Right renal cortex interstitium (tissue), 3 donors: ENCODE measurements at regions not wholly inside any gene's neighbourhood (a gene's known extent, or its start where the extent isn't known, plus 50 kb on each side); places are given as distances from the start of the nearest gene placed in this dataset.
"Not testable (repeated sequence)": the region's sequence is repeated elsewhere in the genome, so short reads cannot be mapped to it uniquely, and the experiment has no call there.

Source experiments
- DNase-seq, 3 donors: peaks; one replicate each; pipeline ENCODE4 v3.0.0-alpha.2; 2013; ENCODE audit warnings: low read depth in 3 of 3, low spot score in 2 of 3

- not testable (repeated sequence) for DNase-seq
These were observed 843.8 kb upstream of the ANO3 start for GRCh38 chr11:25488176-25488575.

GRCh38 chr11:25501426-25501825 lies 830.5 kb upstream of the ANO3 start:
- not testable (repeated sequence) for DNase-seq

GRCh38 chr11:25515576-25515975 lies 816.4 kb upstream of the ANO3 start:
- DNase-seq, result no peak

GRCh38 chr11:25520459-25520858 lies 811.5 kb upstream of the ANO3 start:
- DNase-seq, result no peak

- no peak for DNase-seq
These were observed 804.1 kb upstream of the ANO3 start for GRCh38 chr11:25527841-25528240.

- no peak for DNase-seq
These were observed 802.4 kb upstream of the ANO3 start for GRCh38 chr11:25529572-25529971.

- DNase-seq, result no peak
These were observed 796.3 kb upstream of the ANO3 start for GRCh38 chr11:25535467-25536272.

GRCh38 chr11:25536289-25536688 lies 795.6 kb upstream of the ANO3 start:
- DNase-seq, result no peak

GRCh38 chr11:25537393-25537792 lies 794.5 kb upstream of the ANO3 start:
- no peak for DNase-seq

- DNase-seq, result no peak
These were observed 784.6 kb upstream of the ANO3 start for GRCh38 chr11:25547292-25547691.

GRCh38 chr11:25562417-25562816 lies 769.5 kb upstream of the ANO3 start:
- DNase-seq, result no peak

GRCh38 chr11:25565846-25566245 lies 766.1 kb upstream of the ANO3 start:
- no peak for DNase-seq

GRCh38 chr11:25566298-25567200 lies 765.4 kb upstream of the ANO3 start:
- no peak for DNase-seq

- DNase-seq, result no peak
These were observed 755.6 kb upstream of the ANO3 start for GRCh38 chr11:25576320-25576719.

GRCh38 chr11:25579554-25579953 lies 752.4 kb upstream of the ANO3 start:
- not testable (repeated sequence) for DNase-seq

- DNase-seq, result no peak
These were observed 748.3 kb upstream of the ANO3 start for GRCh38 chr11:25583596-25583995.

GRCh38 chr11:25587496-25587895 lies 744.4 kb upstream of the ANO3 start:
- DNase-seq, result no peak

GRCh38 chr11:25593221-25593620 lies 738.7 kb upstream of the ANO3 start:
- no peak for DNase-seq

GRCh38 chr11:25596701-25597100 lies 735.2 kb upstream of the ANO3 start:
- no peak for DNase-seq

- no peak for DNase-seq
These were observed 734.2 kb upstream of the ANO3 start for GRCh38 chr11:25597696-25598095.

GRCh38 chr11:25602149-25602548 lies 729.8 kb upstream of the ANO3 start:
- no peak for DNase-seq

- no peak for DNase-seq
These were observed 729.0 kb upstream of the ANO3 start for GRCh38 chr11:25602959-25603358.
